GM13977 (cell line): ENCODE measurements at regions not wholly inside any gene's neighbourhood (a gene's known extent, or its start where the extent isn't known, plus 50 kb on each side); places are given as distances from the start of the nearest gene placed in this dataset.

Experiments used
- DNase-seq: peaks from one replicate; pipeline ENCODE4 v3.0.0; 2012; ENCODE audit warnings: low spot score
- CTCF ChIP-seq: IDR thresholded peaks from 2 replicates; pipeline ENCODE4 v1.5.1; 2012; ENCODE audit warnings: mild to moderate bottlenecking, control low read depth; ENCODE audit not compliant: insufficient read depth; ENCODE audit errors: extremely low read depth, missing control alignments
- in situ Hi-C: fragments of 300-500 bp; cut with MboI; formaldehyde crosslinking; loops from one replicate; pipeline ENCODE4 v1.12.0; 2022; ENCODE audit warnings: low sequenced_read_pairs, low pct_unique_long_range_greater_than_20kb, mixed read lengths, inconsistent platforms; ENCODE audit not compliant: unreplicated experiment

GRCh38 chr1:239739375-239739774 is 352.3 kb upstream of the FMN2 start:
- no peak for TF ChIP-seq CTCF
- in situ Hi-C loops, result no loop called here
- DNase-seq, result no peak

- no peak for TF ChIP-seq CTCF
- in situ Hi-C loops, result no loop called here
- DNase-seq, result no peak
Measured at GRCh38 chr1:239739919-239740318, 351.8 kb upstream of the FMN2 start.

GRCh38 chr1:239742416-239743109 is 349.1 kb upstream of the FMN2 start:
- DNase-seq, result no peak
- in situ Hi-C loops, result no loop called here
- no peak for TF ChIP-seq CTCF

- in situ Hi-C loops, result no loop called here
- no peak for TF ChIP-seq CTCF
- DNase-seq, result no peak
Measured at GRCh38 chr1:239744851-239745250, 346.8 kb upstream of the FMN2 start.

- TF ChIP-seq CTCF, result no peak
- in situ Hi-C loops, result no loop called here
- DNase-seq, result no peak
Measured at GRCh38 chr1:239755107-239755912, 336.4 kb upstream of the FMN2 start.

GRCh38 chr1:239757716-239758115 is 334.0 kb upstream of the FMN2 start:
- DNase-seq, result no peak
- in situ Hi-C loops, result no loop called here
- TF ChIP-seq CTCF, result no peak
